Tibial artery (tissue), 4 donors: ENCODE measurements at regions not wholly inside any gene's neighbourhood (a gene's known extent, or its start where the extent isn't known, plus 50 kb on each side); places are given as distances from the start of the nearest gene placed in this dataset.

ENCODE experiments used
- DNase-seq, 2 donors: peaks; one replicate each; pipeline ENCODE4 v3.0.0-alpha.2; 2019
- H3K27ac ChIP-seq, 2 donors: fragments of 200-600 bp; sonication (generic) in 1 of 2; 1 replicate in 1 of 2; 2 replicates in 1 of 2; pipeline ENCODE4 v1.5.1; 2018 to 2019; ENCODE audit warnings: mild to moderate bottlenecking in 1 of 2
- H3K27me3 ChIP-seq, 2 donors: fragments of 200-600 bp; sonication (generic) in 1 of 2; one replicate each; pipeline versions ENCODE4 v1.5.1 to v1.6.0; 2016 to 2019
- H3K36me3 ChIP-seq, 3 donors: fragments of 200-600 bp; sonication (generic) in 2 of 3; one replicate each; pipeline ENCODE4 v1.5.1; 2016 to 2019; ENCODE audit warnings: mild to moderate bottlenecking in 2 of 3
- H3K4me1 ChIP-seq, 4 donors: fragments of 200-600 bp; sonication (generic) in 2 of 4; 1 replicate in 3 of 4; 2 replicates in 1 of 4; pipeline ENCODE4 v1.5.1; 2016 to 2019
- H3K4me3 ChIP-seq, 2 donors: fragments of 200-600 bp; sonication (generic) in 1 of 2; 1 replicate in 1 of 2; 2 replicates in 1 of 2; pipeline ENCODE4 v1.5.1; 2018 to 2019; ENCODE audit warnings: mild to moderate bottlenecking in 2 of 2
- H3K9me3 ChIP-seq, 3 donors: fragments of 200-600 bp; sonication (generic) in 1 of 3; one replicate each; pipeline ENCODE4 v1.5.1; 2016 to 2019
- CTCF ChIP-seq, 2 experiments: fragments of 200-600 bp in 1 of 2; fragments of 450-650 bp in 1 of 2; IDR thresholded peaks; one replicate each; pipeline ENCODE4 v1.5.1; 2017 to 2019; ENCODE audit warnings: antibody characterized with exemption in 2 of 2, mild to moderate bottlenecking in 1 of 2, moderate library complexity in 1 of 2
- intact Hi-C: fragments of 100-400 bp; cut with DNase I; formaldehyde crosslinking; loops from one replicate; pipeline ENCODE4 v1.15.0; 2023; ENCODE audit warnings: low total_unique reads

GRCh38 chr13:22489771-22490170 lies 691.0 kb upstream of the SGCG start:
- no peak for DNase-seq
- intact Hi-C loops: no loop called here
- H3K4me1 ChIP-seq: no peaks in the 10 kb centered on the region
- no peak overlapping the region for H3K27ac ChIP-seq
- no peak for TF ChIP-seq CTCF (IDR thresholded peaks at IDR 0.05)
- H3K27me3 ChIP-seq: no peaks in the 10 kb centered on the region
- no peak overlapping the region for H3K4me3 ChIP-seq
- no peaks in the 10 kb centered on the region for H3K36me3 ChIP-seq
- no peaks in the 10 kb centered on the region for H3K9me3 ChIP-seq

- no peaks in the 10 kb centered on the region for H3K4me1 ChIP-seq
- H3K9me3 ChIP-seq: no peaks in the 10 kb centered on the region
- no peaks in the 10 kb centered on the region for H3K36me3 ChIP-seq
- no peak for TF ChIP-seq CTCF (IDR thresholded peaks at IDR 0.05)
- intact Hi-C loops: no loop called here
- no peak overlapping the region for H3K4me3 ChIP-seq
- no peaks in the 10 kb centered on the region for H3K27me3 ChIP-seq
- no peak overlapping the region for H3K27ac ChIP-seq
- DNase-seq: no peak
These were observed 685.0 kb upstream of the SGCG start for GRCh38 chr13:22495819-22496218.

GRCh38 chr13:22496803-22497508 lies 683.8 kb upstream of the SGCG start:
- intact Hi-C loops: no loop called here
- Histone ChIP-seq H3K9me3 (no peaks in the 10 kb centered on the region), H3K27me3 (no peaks in the 10 kb centered on the region), H3K36me3 (no peaks in the 10 kb centered on the region), H3K27ac (no peak overlapping the region), H3K4me1 (no peaks in the 10 kb centered on the region), H3K4me3 (no peak overlapping the region)
- no peak for TF ChIP-seq CTCF (IDR thresholded peaks at IDR 0.05)
- DNase-seq: no peak

GRCh38 chr13:22497991-22498780 lies 682.6 kb upstream of the SGCG start:
- H3K4me3 ChIP-seq: no peak overlapping the region
- H3K4me1 ChIP-seq: no peaks in the 10 kb centered on the region
- DNase-seq: no peak
- H3K27me3 ChIP-seq: no peaks in the 10 kb centered on the region
- TF ChIP-seq CTCF (IDR thresholded peaks at IDR 0.05): no peak
- H3K27ac ChIP-seq: no peak overlapping the region
- no peaks in the 10 kb centered on the region for H3K9me3 ChIP-seq
- no peaks in the 10 kb centered on the region for H3K36me3 ChIP-seq
- intact Hi-C loops: no loop called here

- Histone ChIP-seq H3K27me3 (no peaks in the 10 kb centered on the region), H3K36me3 (no peaks in the 10 kb centered on the region), H3K27ac (no peak overlapping the region), H3K4me3 (no peak overlapping the region), H3K4me1 (no peaks in the 10 kb centered on the region), H3K9me3 (no peaks in the 10 kb centered on the region)
- DNase-seq: no peak
- TF ChIP-seq CTCF (IDR thresholded peaks at IDR 0.05): no peak
- intact Hi-C loops: no loop called here
These were observed 680.9 kb upstream of the SGCG start for GRCh38 chr13:22499919-22500318.
